ENCODE measurements at regions not wholly inside any gene's neighbourhood (a gene's known extent, or its start where the extent isn't known, plus 50 kb on each side); places are given as distances from the start of the nearest gene placed in this dataset.

DNA sequence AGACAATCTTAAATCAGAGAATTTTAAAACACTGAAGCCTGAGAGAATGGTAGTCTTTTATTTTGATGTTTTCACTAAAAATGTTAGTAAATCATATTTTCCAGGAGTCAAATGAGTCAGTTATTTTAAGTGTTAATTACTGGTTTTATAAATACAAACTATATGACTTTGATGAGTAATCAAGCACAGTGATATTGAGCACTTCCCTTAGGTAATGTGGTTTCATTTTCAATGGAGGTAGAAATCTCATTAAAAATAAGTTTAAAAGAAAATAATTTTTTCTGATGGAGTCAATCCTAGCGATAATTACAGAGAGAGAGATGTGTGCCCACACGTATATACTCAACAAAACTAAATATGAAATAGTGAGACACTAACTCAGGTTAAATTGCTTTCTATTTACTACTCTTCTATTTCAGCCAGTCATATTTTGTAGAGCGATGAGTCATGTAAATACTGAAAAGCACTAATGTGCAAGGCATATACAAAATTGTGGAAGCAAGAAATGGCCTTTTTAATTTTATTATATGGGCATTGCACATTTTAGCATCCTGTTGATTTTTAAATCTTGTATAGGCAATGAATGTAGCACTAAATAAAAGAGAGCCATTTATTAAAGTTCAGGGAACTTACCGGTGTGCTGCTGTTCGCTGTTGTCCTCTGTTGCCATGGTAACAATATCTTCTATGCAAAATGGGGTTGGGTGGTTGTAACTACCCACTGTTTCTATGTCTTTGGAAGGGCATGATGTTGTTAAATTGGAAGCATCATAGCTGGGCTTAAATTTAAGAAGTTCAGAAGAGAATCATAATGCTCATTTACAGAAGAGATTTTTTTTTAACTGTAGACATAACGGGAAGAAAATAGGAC lies 513.7 kb downstream of the TLL1 start:
- Histone ChIP-seq H3K4me3 (replicated peaks in 1 of 2; ENCODE audit: low read depth in 1 of 2, low read length in 2 of 2) (no peak overlapping the region), H2AFZ (ENCODE audit: low read depth, low read length, poor library complexity, severe bottlenecking) (no peak overlapping the region), H3K79me2 (ENCODE audit: insufficient read depth, low read length) (no peaks in the 10 kb centered on the region), H3K36me3 (ENCODE audit: control insufficient read depth in 1 of 2, insufficient read depth in 2 of 2, low read length in 2 of 2) (no peaks in the 10 kb centered on the region), H3K9me3 (ENCODE audit: control insufficient read depth in 1 of 2, insufficient read depth in 1 of 2, low read depth in 1 of 2, low read length in 2 of 2) (no peaks in the 10 kb centered on the region), H3K9ac (ENCODE audit: low read length) (no peak overlapping the region), H3K27ac (ENCODE audit: low read depth, low read length) (no peak overlapping the region), H3K9me2 (ENCODE audit: insufficient read depth) (no peaks in the 10 kb centered on the region), H3K4me2 (ENCODE audit: low read length) (no peak overlapping the region), H3K4me1 (ENCODE audit: control insufficient read depth in 1 of 2, insufficient read depth in 2 of 2, low read length in 2 of 2) (no peaks in the 10 kb centered on the region), H4K20me1 (ENCODE audit: insufficient read depth) (no peaks in the 10 kb centered on the region), H3K27me3 (ENCODE audit: insufficient read depth, low read length) (no peaks in the 10 kb centered on the region)
- ATAC-seq: no peak
- ChIA-PET RAD21 (ENCODE audit: low non-redundant PET in 1 of 2, low total read pairs in 2 of 2, uncharacterized antibody in 2 of 2, unreplicated experiment in 2 of 2) (no interaction called here), CTCF (no interaction called here), POLR2A (no interaction called here)
- TF ChIP-seq FOSL1 (IDR thresholded peaks at IDR 0.05; ENCODE audit: low read depth): no peak
- TF ChIP-seq, protein P1, sequence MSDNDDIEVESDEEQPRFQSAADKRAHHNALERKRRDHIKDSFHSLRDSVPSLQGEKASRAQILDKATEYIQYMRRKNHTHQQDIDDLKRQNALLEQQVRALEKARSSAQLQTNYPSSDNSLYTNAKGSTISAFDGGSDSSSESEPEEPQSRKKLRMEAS (IDR thresholded peaks at IDR 0.05): no peak
- TF ChIP-seq, protein P2, sequence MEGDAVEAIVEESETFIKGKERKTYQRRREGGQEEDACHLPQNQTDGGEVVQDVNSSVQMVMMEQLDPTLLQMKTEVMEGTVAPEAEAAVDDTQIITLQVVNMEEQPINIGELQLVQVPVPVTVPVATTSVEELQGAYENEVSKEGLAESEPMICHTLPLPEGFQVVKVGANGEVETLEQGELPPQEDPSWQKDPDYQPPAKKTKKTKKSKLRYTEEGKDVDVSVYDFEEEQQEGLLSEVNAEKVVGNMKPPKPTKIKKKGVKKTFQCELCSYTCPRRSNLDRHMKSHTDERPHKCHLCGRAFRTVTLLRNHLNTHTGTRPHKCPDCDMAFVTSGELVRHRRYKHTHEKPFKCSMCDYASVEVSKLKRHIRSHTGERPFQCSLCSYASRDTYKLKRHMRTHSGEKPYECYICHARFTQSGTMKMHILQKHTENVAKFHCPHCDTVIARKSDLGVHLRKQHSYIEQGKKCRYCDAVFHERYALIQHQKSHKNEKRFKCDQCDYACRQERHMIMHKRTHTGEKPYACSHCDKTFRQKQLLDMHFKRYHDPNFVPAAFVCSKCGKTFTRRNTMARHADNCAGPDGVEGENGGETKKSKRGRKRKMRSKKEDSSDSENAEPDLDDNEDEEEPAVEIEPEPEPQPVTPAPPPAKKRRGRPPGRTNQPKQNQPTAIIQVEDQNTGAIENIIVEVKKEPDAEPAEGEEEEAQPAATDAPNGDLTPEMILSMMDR (IDR thresholded peaks at IDR 0.05 in 2 of 3, conservative IDR thresholded peaks at IDR 0.05 in 1 of 3; ENCODE audit: borderline replicate concordance in 1 of 3, insufficient read depth in 1 of 3, low read depth in 2 of 3, low read length in 2 of 3): no peak
- TF ChIP-seq SP1 (IDR thresholded peaks at IDR 0.05; ENCODE audit: low read depth): no peak
- no peak for TF ChIP-seq TCF7L2 (IDR thresholded peaks at IDR 0.05; ENCODE audit: borderline replicate concordance, extremely low read depth, insufficient read depth, insufficient read length)
- no peak for TF ChIP-seq EGR1 (IDR thresholded peaks at IDR 0.05; ENCODE audit: low read depth)
- no peak for TF ChIP-seq JUND (IDR thresholded peaks at IDR 0.05)
- TF ChIP-seq SRF (IDR thresholded peaks at IDR 0.05; ENCODE audit: low read depth): no peak
- TF ChIP-seq RAD21 (IDR thresholded peaks at IDR 0.05; ENCODE audit: low read depth): no peak
- BruUV-seq (replicated peaks): no TSS peak
- intact Hi-C loops (cut with micrococcal nuclease): no loop called here
- no peak for DNase-seq (ENCODE audit: low read depth, low spot score)

Data from HCT116 (cell line).